ENCODE measurements at regions not wholly inside any gene's neighbourhood (a gene's known extent, or its start where the extent isn't known, plus 50 kb on each side); places are given as distances from the start of the nearest gene placed in this dataset.

DNA sequence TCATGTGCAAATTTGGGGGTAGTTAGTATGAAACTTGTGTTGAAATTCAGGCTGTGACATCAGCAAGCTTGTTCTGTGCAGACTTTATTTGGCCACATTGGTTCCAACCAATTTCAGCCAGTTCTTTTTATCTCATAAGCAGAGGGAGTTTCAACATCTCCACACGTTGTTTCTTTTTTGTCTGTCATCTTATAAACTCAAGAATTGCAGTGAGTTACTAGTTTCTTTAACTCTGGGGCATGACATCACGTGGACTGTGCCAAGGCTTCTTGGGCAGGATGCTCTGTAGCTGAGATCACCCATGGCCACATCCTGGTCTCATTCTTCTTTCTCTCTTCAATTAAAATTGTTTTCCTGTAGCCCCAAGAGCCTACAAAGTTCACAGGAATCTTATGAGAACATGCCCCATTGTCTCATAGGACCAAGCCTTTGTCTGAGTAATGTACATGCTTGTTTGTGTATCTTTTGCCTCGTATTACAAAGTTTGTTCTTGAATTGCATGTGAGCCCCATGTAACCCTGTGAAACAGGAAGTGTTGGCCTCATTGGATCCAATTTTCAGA lies 982.0 kb upstream of the TMEM132C start:
- no peak overlapping the region for H3K9ac ChIP-seq (ENCODE audit: low read length)
- H3K9me3 ChIP-seq (ENCODE audit: low read length), result no peaks in the 10 kb centered on the region
- H3K4me3 ChIP-seq (ENCODE audit: low read length), result no peak overlapping the region
- H3K27me3 ChIP-seq (ENCODE audit: insufficient read depth, low read depth, low read length), result no peaks in the 10 kb centered on the region
- no peak for TF ChIP-seq SMC3 (conservative IDR thresholded peaks at IDR 0.05; ENCODE audit: poor library complexity)
- no peak for TF ChIP-seq RAD21 (conservative IDR thresholded peaks at IDR 0.05)
- no peak for TF ChIP-seq MXI1 (conservative IDR thresholded peaks at IDR 0.05; ENCODE audit: poor library complexity, severe bottlenecking)
- no peak for TF ChIP-seq EP300 (conservative IDR thresholded peaks at IDR 0.05; ENCODE audit: poor library complexity, severe bottlenecking)
- TF ChIP-seq TAF1 (IDR thresholded peaks at IDR 0.05; ENCODE audit: low read depth), result no peak
- no peak for TF ChIP-seq EZH2 (IDR thresholded peaks at IDR 0.05; ENCODE audit: borderline replicate concordance, insufficient read depth, low read length, poor library complexity, severe bottlenecking)
- TF ChIP-seq, protein P1, sequence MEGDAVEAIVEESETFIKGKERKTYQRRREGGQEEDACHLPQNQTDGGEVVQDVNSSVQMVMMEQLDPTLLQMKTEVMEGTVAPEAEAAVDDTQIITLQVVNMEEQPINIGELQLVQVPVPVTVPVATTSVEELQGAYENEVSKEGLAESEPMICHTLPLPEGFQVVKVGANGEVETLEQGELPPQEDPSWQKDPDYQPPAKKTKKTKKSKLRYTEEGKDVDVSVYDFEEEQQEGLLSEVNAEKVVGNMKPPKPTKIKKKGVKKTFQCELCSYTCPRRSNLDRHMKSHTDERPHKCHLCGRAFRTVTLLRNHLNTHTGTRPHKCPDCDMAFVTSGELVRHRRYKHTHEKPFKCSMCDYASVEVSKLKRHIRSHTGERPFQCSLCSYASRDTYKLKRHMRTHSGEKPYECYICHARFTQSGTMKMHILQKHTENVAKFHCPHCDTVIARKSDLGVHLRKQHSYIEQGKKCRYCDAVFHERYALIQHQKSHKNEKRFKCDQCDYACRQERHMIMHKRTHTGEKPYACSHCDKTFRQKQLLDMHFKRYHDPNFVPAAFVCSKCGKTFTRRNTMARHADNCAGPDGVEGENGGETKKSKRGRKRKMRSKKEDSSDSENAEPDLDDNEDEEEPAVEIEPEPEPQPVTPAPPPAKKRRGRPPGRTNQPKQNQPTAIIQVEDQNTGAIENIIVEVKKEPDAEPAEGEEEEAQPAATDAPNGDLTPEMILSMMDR (IDR thresholded peaks at IDR 0.05; ENCODE audit: poor library complexity, severe bottlenecking), result no peak
- TF ChIP-seq, protein P2, sequence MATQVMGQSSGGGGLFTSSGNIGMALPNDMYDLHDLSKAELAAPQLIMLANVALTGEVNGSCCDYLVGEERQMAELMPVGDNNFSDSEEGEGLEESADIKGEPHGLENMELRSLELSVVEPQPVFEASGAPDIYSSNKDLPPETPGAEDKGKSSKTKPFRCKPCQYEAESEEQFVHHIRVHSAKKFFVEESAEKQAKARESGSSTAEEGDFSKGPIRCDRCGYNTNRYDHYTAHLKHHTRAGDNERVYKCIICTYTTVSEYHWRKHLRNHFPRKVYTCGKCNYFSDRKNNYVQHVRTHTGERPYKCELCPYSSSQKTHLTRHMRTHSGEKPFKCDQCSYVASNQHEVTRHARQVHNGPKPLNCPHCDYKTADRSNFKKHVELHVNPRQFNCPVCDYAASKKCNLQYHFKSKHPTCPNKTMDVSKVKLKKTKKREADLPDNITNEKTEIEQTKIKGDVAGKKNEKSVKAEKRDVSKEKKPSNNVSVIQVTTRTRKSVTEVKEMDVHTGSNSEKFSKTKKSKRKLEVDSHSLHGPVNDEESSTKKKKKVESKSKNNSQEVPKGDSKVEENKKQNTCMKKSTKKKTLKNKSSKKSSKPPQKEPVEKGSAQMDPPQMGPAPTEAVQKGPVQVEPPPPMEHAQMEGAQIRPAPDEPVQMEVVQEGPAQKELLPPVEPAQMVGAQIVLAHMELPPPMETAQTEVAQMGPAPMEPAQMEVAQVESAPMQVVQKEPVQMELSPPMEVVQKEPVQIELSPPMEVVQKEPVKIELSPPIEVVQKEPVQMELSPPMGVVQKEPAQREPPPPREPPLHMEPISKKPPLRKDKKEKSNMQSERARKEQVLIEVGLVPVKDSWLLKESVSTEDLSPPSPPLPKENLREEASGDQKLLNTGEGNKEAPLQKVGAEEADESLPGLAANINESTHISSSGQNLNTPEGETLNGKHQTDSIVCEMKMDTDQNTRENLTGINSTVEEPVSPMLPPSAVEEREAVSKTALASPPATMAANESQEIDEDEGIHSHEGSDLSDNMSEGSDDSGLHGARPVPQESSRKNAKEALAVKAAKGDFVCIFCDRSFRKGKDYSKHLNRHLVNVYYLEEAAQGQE (IDR thresholded peaks at IDR 0.05; ENCODE audit: borderline replicate concordance), result no peak
- H3K9me2 ChIP-seq (ENCODE audit: insufficient read depth, low read length), result no peaks in the 10 kb centered on the region
- no peak overlapping the region for H3K4me2 ChIP-seq (ENCODE audit: low read length)
- no peaks in the 10 kb centered on the region for H3F3A ChIP-seq (ENCODE audit: insufficient read depth, low read length, poor library complexity, severe bottlenecking)
- H3K36me3 ChIP-seq (ENCODE audit: insufficient read depth, low read length), result no peaks in the 10 kb centered on the region
- no peak overlapping the region for H2AFZ ChIP-seq (ENCODE audit: low read depth, low read length)
- no peaks in the 10 kb centered on the region for H3K79me2 ChIP-seq (replicated peaks; ENCODE audit: insufficient read depth, low read length)
- H4K20me1 ChIP-seq (ENCODE audit: insufficient read depth), result no peaks in the 10 kb centered on the region
- H3K27ac ChIP-seq (ENCODE audit: low read length), result no peak overlapping the region

DNA sequence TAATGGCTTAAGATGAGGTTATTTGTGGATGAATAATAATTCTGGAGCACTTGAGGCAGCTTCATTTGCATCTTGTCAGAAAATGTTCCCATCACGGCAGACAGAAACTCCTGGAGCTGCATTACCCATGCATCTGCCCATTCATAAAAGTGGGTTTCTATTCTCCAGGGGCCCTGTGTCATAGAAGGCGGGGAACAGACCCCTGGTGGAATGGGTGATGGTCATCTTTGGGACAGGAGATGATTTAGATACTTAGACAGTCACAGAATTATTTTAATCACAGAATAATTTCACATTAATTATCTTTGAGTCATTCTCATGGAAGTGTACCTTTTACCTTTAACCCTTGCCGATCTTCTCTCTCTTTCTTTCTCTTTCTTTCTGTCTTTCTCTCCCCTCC lies 980.7 kb upstream of the TMEM132C start:
- TF ChIP-seq TAF1 (IDR thresholded peaks at IDR 0.05; ENCODE audit: low read depth) (no peak), MXI1 (conservative IDR thresholded peaks at IDR 0.05; ENCODE audit: poor library complexity, severe bottlenecking) (no peak), POLR2AphosphoS5 (IDR thresholded peaks at IDR 0.05) (no peak), RAD21 (conservative IDR thresholded peaks at IDR 0.05) (no peak), EP300 (conservative IDR thresholded peaks at IDR 0.05; ENCODE audit: poor library complexity, severe bottlenecking) (no peak), SMC3 (conservative IDR thresholded peaks at IDR 0.05; ENCODE audit: poor library complexity) (no peak), EZH2 (IDR thresholded peaks at IDR 0.05; ENCODE audit: borderline replicate concordance, insufficient read depth, low read length, poor library complexity, severe bottlenecking) (no peak)
- TF ChIP-seq, protein P2 (IDR thresholded peaks at IDR 0.05; ENCODE audit: borderline replicate concordance), result no peak
- TF ChIP-seq, protein P1 (IDR thresholded peaks at IDR 0.05; ENCODE audit: poor library complexity, severe bottlenecking), result no peak
- H4K20me1 ChIP-seq (ENCODE audit: insufficient read depth), result no peaks in the 10 kb centered on the region
- no peak overlapping the region for H3K4me3 ChIP-seq (ENCODE audit: low read length)
- no peak overlapping the region for H3K27ac ChIP-seq (ENCODE audit: low read length)
- no peaks in the 10 kb centered on the region for H3K9me3 ChIP-seq (ENCODE audit: low read length)
- no peaks in the 10 kb centered on the region for H3F3A ChIP-seq (ENCODE audit: insufficient read depth, low read length, poor library complexity, severe bottlenecking)
- no peaks in the 10 kb centered on the region for H3K79me2 ChIP-seq (replicated peaks; ENCODE audit: insufficient read depth, low read length)
- no peaks in the 10 kb centered on the region for H3K27me3 ChIP-seq (ENCODE audit: insufficient read depth, low read depth, low read length)
- H3K9ac ChIP-seq (ENCODE audit: low read length), result no peak overlapping the region
- H2AFZ ChIP-seq (ENCODE audit: low read depth, low read length), result no peak overlapping the region
- no peaks in the 10 kb centered on the region for H3K9me2 ChIP-seq (ENCODE audit: insufficient read depth, low read length)
- no peaks in the 10 kb centered on the region for H3K36me3 ChIP-seq (ENCODE audit: insufficient read depth, low read length)
- H3K4me2 ChIP-seq (ENCODE audit: low read length), result no peak overlapping the region
